ENCODE measurements at regions not wholly inside any gene's neighbourhood (a gene's known extent, or its start where the extent isn't known, plus 50 kb on each side); places are given as distances from the start of the nearest gene placed in this dataset.

- Histone ChIP-seq H2AFZ (ENCODE audit: low read length) (no peak overlapping the region), H3K9ac (ENCODE audit: low read length) (no peak overlapping the region), H3K4me2 (ENCODE audit: low read depth, low read length) (no peak overlapping the region), H3K79me2 (ENCODE audit: low read length) (no peaks in the 10 kb centered on the region), H3K36me3 (replicated peaks; ENCODE audit: insufficient read depth, low read length) (no peaks in the 10 kb centered on the region), H3K4me1 (ENCODE audit: low read length) (no peaks in the 10 kb centered on the region), H3K9me3 (replicated peaks; ENCODE audit: insufficient read depth, low read length) (no peaks in the 10 kb centered on the region), H3K9me2 (replicated peaks; ENCODE audit: insufficient read depth, low read length) (no peaks in the 10 kb centered on the region), H3K27me3 (replicated peaks; ENCODE audit: insufficient read depth, low read length) (peaks cover 11% of the 10 kb centered on the region), H3K27ac (ENCODE audit: low read length) (no peak overlapping the region), H4K20me1 (ENCODE audit: insufficient read depth, low read length) (no peaks in the 10 kb centered on the region), H3K4me3 (ENCODE audit: low read length) (no peak overlapping the region), H3F3A (ENCODE audit: insufficient read depth, low read length) (no peaks in the 10 kb centered on the region)
- TF ChIP-seq CTCF (IDR thresholded peaks at IDR 0.05; ENCODE audit: low read length): no peak
- no peak for TF ChIP-seq EZH2phosphoT487 (IDR thresholded peaks at IDR 0.05; ENCODE audit: low read length)
- TF ChIP-seq EZH2 (optimal IDR thresholded peaks at IDR 0.05; ENCODE audit: low read depth, low read length): no peak
- no peak for DNase-seq
These were observed 329.0 kb downstream of the ZNF536 start for GRCh38 chr19:30701178-30701577.

- H3K9ac ChIP-seq (ENCODE audit: low read length): no peak overlapping the region
- no peaks in the 10 kb centered on the region for H3K9me2 ChIP-seq (replicated peaks; ENCODE audit: insufficient read depth, low read length)
- no peak overlapping the region for H2AFZ ChIP-seq (ENCODE audit: low read length)
- H3K9me3 ChIP-seq (replicated peaks; ENCODE audit: insufficient read depth, low read length): no peaks in the 10 kb centered on the region
- H3K27me3 ChIP-seq (replicated peaks; ENCODE audit: insufficient read depth, low read length): peaks cover 7% of the 10 kb centered on the region; the same call in 1 of the 2 replicates
- no peak for DNase-seq
- H3K79me2 ChIP-seq (ENCODE audit: low read length): no peaks in the 10 kb centered on the region
- no peak for TF ChIP-seq CTCF (IDR thresholded peaks at IDR 0.05; ENCODE audit: low read length)
- TF ChIP-seq EZH2 (optimal IDR thresholded peaks at IDR 0.05; ENCODE audit: low read depth, low read length): no peak
- TF ChIP-seq EZH2phosphoT487 (IDR thresholded peaks at IDR 0.05; ENCODE audit: low read length): no peak
- H4K20me1 ChIP-seq (ENCODE audit: insufficient read depth, low read length): no peaks in the 10 kb centered on the region
- H3K27ac ChIP-seq (ENCODE audit: low read length): no peak overlapping the region
- H3K4me3 ChIP-seq (ENCODE audit: low read length): no peak overlapping the region
- H3K4me2 ChIP-seq (ENCODE audit: low read depth, low read length): no peak overlapping the region
- no peaks in the 10 kb centered on the region for H3K36me3 ChIP-seq (replicated peaks; ENCODE audit: insufficient read depth, low read length)
- no peaks in the 10 kb centered on the region for H3F3A ChIP-seq (ENCODE audit: insufficient read depth, low read length)
- no peaks in the 10 kb centered on the region for H3K4me1 ChIP-seq (ENCODE audit: low read length)
These were observed 327.7 kb downstream of the ZNF536 start for GRCh38 chr19:30699871-30700280.

DNA sequence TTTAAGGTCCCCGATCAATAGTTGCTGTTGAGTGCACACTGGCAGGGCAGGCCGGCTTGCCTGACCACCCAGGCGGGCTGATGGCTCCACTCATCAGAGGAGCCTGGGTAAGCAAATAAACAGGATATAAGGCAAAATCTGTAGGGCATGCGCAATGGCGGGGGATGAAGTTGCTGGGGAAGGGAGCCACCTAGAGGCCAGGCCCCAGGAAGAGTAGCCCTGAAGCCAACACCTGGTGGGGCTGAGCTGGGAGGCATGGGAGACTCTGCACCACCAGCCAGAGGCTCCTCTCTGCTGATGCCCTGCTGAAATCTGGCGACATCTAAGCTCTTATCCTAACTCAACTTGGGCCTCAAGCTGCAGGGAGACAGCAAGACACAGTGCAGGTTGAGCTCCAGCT lies 324.3 kb downstream of the ZNF536 start:
- H3K79me2 ChIP-seq (ENCODE audit: low read length): no peaks in the 10 kb centered on the region
- no peaks in the 10 kb centered on the region for H3K4me1 ChIP-seq (ENCODE audit: low read length)
- H3F3A ChIP-seq (ENCODE audit: insufficient read depth, low read length): no peaks in the 10 kb centered on the region
- H2AFZ ChIP-seq (ENCODE audit: low read length): 0 out of 2 replicates have a peak overlapping the region, but pooled peaks have one; percentile 23
- no peaks in the 10 kb centered on the region for H4K20me1 ChIP-seq (ENCODE audit: insufficient read depth, low read length)
- H3K4me3 ChIP-seq (ENCODE audit: low read length): no peak overlapping the region
- H3K27me3 ChIP-seq (replicated peaks; ENCODE audit: insufficient read depth, low read length): peaks cover 33% of the 10 kb centered on the region
- H3K9me3 ChIP-seq (replicated peaks; ENCODE audit: insufficient read depth, low read length): no peaks in the 10 kb centered on the region
- peak overlapping the region; percentile 37; the same call in 1 of the 2 replicates for H3K4me2 ChIP-seq (ENCODE audit: low read depth, low read length)
- H3K9ac ChIP-seq (ENCODE audit: low read length): no peak overlapping the region
- H3K9me2 ChIP-seq (replicated peaks; ENCODE audit: insufficient read depth, low read length): no peaks in the 10 kb centered on the region
- peak; percentile 34 for DNase-seq
- no peak overlapping the region for H3K27ac ChIP-seq (ENCODE audit: low read length)
- TF ChIP-seq CTCF (IDR thresholded peaks at IDR 0.05; ENCODE audit: low read length) (peak; percentile 42), EZH2 (optimal IDR thresholded peaks at IDR 0.05; ENCODE audit: low read depth, low read length) (no peak), EZH2phosphoT487 (IDR thresholded peaks at IDR 0.05; ENCODE audit: low read length) (no peak)
- H3K36me3 ChIP-seq (replicated peaks; ENCODE audit: insufficient read depth, low read length): no peaks in the 10 kb centered on the region

All from MM.1S (cell line).